ENCODE measurements at regions not wholly inside any gene's neighbourhood (a gene's known extent, or its start where the extent isn't known, plus 50 kb on each side); places are given as distances from the start of the nearest gene placed in this dataset.

DNA sequence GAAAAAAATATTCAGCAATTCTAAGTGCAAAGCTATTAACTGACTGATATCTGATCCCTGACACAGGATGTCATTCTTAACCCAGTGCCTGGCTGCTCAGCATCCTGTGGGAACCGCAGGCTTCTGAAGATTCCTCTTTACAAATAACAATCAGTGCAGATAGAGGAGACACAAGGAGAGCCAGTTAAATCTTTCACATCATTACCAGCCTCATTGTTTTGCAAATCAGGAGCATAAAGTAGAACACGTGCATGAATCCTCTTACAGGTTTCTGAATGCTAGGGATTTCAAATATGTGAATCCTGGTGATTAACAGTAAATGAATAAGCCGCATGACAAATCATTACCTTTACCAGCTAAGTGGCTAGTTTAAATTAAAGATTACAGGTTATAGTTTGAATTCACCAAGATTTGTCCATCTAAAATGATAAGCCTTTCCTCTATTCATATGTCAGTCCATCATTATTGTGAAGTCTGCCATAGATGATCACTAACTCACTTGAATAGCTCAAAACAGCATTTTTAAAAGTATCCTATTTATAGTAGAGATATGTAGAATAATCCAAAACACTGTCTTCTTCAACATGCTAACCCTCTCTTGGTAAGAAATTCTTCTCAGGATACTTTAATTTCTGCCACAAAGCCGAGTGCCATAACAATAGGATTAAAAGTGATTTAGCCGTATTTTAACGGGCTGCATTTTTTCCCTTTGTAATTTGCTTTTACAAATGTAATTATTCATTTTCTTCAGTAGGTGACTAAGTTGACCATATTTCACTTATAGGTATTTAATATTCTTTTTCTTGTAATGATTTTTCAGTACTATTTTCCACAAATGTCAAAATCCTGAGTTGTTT is 367.3 kb upstream of the EPHA7 start:
- H3K36me3 Mint-ChIP-seq = no peaks in the 10 kb centered on the region
- H3K9me3 Mint-ChIP-seq = peaks cover 0 to 5% (median 3%) of the 10 kb centered on the region in 8 donors
- no peaks in the 10 kb centered on the region for H3K4me1 ChIP-seq (ENCODE audit: insufficient read depth, low read length)
- no peak overlapping the region for H3K27ac Mint-ChIP-seq
- H3K36me3 ChIP-seq (ENCODE audit: insufficient read depth, low read length) = no peaks in the 10 kb centered on the region
- CTCF ChIA-PET (ENCODE audit: partially characterized antibody) = no interaction called here
- POLR2A ChIA-PET (ENCODE audit: partially characterized antibody) = no interaction called here
- H3K27ac ChIP-seq (ENCODE audit: low read depth, low read length) = no peak overlapping the region
- no peak overlapping the region for H3K4me3 ChIP-seq (ENCODE audit: low read length in 2 of 2)
- intact Hi-C loops (cut with micrococcal nuclease) = no loop called here
- no peak overlapping the region for H3K4me3 Mint-ChIP-seq
- DNase-seq = no peak
- H3K4me1 Mint-ChIP-seq = no peaks in the 10 kb centered on the region
- no peaks in the 10 kb centered on the region for H3K9me3 ChIP-seq (ENCODE audit: control insufficient read depth in 1 of 2, low read length in 2 of 2)
- no peaks in the 10 kb centered on the region for H3K27me3 Mint-ChIP-seq
- H3K27me3 ChIP-seq (ENCODE audit: insufficient read depth, low read length) = no peaks in the 10 kb centered on the region

DNA sequence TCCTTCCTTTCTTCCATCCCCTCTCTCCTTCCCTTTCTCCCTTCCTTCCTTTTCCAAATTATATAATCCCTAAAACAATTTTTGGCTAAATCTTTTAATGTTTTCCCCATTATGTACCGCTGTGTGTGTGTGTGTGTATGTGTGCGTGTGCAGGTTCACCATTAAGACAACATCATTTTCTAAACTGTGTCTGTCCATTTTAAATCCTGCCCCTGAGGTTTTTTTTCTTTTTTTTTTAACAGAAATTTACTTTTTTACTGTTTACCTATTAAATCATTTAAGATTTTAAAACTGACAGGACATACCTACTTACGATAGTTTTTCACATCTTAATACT is 366.3 kb upstream of the EPHA7 start:
- no peaks in the 10 kb centered on the region for H3K36me3 ChIP-seq (ENCODE audit: insufficient read depth, low read length)
- H3K27me3 Mint-ChIP-seq = no peaks in the 10 kb centered on the region
- H3K9me3 ChIP-seq (ENCODE audit: control insufficient read depth in 1 of 2, low read length in 2 of 2) = no peaks in the 10 kb centered on the region
- H3K27ac Mint-ChIP-seq = no peak overlapping the region
- H3K9me3 Mint-ChIP-seq = peaks cover 0 to 6% (median 3%) of the 10 kb centered on the region in 8 donors
- no peaks in the 10 kb centered on the region for H3K27me3 ChIP-seq (ENCODE audit: insufficient read depth, low read length)
- H3K4me3 Mint-ChIP-seq = no peak overlapping the region
- POLR2A ChIA-PET (ENCODE audit: partially characterized antibody) = no interaction called here
- no peak overlapping the region for H3K4me3 ChIP-seq (ENCODE audit: low read length in 2 of 2)
- H3K27ac ChIP-seq (ENCODE audit: low read depth, low read length) = no peak overlapping the region
- intact Hi-C loops (cut with micrococcal nuclease) = no loop called here
- H3K4me1 ChIP-seq (ENCODE audit: insufficient read depth, low read length) = no peaks in the 10 kb centered on the region
- H3K4me1 Mint-ChIP-seq = no peaks in the 10 kb centered on the region
- CTCF ChIA-PET (ENCODE audit: partially characterized antibody) = no interaction called here
- H3K36me3 Mint-ChIP-seq = no peaks in the 10 kb centered on the region
- DNase-seq = no peak

GRCh38 chr6:93784794-93785693 is 365.7 kb upstream of the EPHA7 start:
- intact Hi-C loops (cut with micrococcal nuclease) = no loop called here
- H3K36me3 ChIP-seq (ENCODE audit: insufficient read depth, low read length) = no peaks in the 10 kb centered on the region
- H3K27ac Mint-ChIP-seq = no peak overlapping the region
- no peaks in the 10 kb centered on the region for H3K4me1 ChIP-seq (ENCODE audit: insufficient read depth, low read length)
- no peak for DNase-seq
- H3K36me3 Mint-ChIP-seq = no peaks in the 10 kb centered on the region
- no peak overlapping the region for H3K4me3 ChIP-seq (ENCODE audit: low read length in 2 of 2)
- POLR2A ChIA-PET (ENCODE audit: partially characterized antibody) = no interaction called here
- H3K9me3 ChIP-seq (ENCODE audit: control insufficient read depth in 1 of 2, low read length in 2 of 2) = no peaks in the 10 kb centered on the region
- H3K27me3 Mint-ChIP-seq = no peaks in the 10 kb centered on the region
- H3K9me3 Mint-ChIP-seq = peaks cover 0 to 6% (median 3%) of the 10 kb centered on the region in 8 donors
- no peaks in the 10 kb centered on the region for H3K4me1 Mint-ChIP-seq
- H3K4me3 Mint-ChIP-seq = no peak overlapping the region
- CTCF ChIA-PET (ENCODE audit: partially characterized antibody) = no interaction called here
- no peak overlapping the region for H3K27ac ChIP-seq (ENCODE audit: low read depth, low read length)
- no peaks in the 10 kb centered on the region for H3K27me3 ChIP-seq (ENCODE audit: insufficient read depth, low read length)

GRCh38 chr6:93779086-93779841 is 359.9 kb upstream of the EPHA7 start:
- intact Hi-C loops (cut with micrococcal nuclease) = no loop called here
- H3K27me3 ChIP-seq (ENCODE audit: insufficient read depth, low read length) = no peaks in the 10 kb centered on the region
- H3K9me3 ChIP-seq (ENCODE audit: control insufficient read depth in 1 of 2, low read length in 2 of 2) = no peaks in the 10 kb centered on the region
- DNase-seq = no peak
- H3K9me3 Mint-ChIP-seq = peaks cover 0 to 7% (median 4%) of the 10 kb centered on the region in 8 donors
- H3K27ac ChIP-seq (ENCODE audit: low read depth, low read length) = no peak overlapping the region
- H3K36me3 Mint-ChIP-seq = no peaks in the 10 kb centered on the region
- H3K27me3 Mint-ChIP-seq = no peaks in the 10 kb centered on the region
- H3K4me1 ChIP-seq (ENCODE audit: insufficient read depth, low read length) = no peaks in the 10 kb centered on the region
- H3K4me1 Mint-ChIP-seq = no peaks in the 10 kb centered on the region
- POLR2A ChIA-PET (ENCODE audit: partially characterized antibody) = no interaction called here
- no peak overlapping the region for H3K4me3 Mint-ChIP-seq
- CTCF ChIA-PET (ENCODE audit: partially characterized antibody) = no interaction called here
- no peak overlapping the region for H3K27ac Mint-ChIP-seq
- H3K4me3 ChIP-seq (ENCODE audit: low read length in 2 of 2) = no peak overlapping the region
- H3K36me3 ChIP-seq (ENCODE audit: insufficient read depth, low read length) = no peaks in the 10 kb centered on the region

DNA sequence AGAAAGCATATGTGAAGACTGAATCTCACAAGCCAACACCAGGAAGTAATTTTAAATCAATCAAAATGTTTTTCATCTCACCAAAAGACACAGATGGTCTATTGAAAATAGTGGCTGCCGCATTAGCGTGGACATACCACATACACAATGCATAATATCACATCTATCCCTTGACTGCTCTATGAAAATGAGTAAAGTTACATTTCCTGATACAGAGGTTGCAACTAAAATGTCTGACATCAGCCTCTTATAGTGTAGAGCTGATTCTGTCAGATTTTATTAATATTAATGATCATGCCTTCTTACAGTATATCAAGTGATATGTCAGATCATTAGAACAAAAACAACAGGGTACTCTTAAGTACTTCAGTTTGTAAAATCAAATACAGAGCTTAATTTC is 339.8 kb upstream of the EPHA7 start:
- no peaks in the 10 kb centered on the region for H3K27me3 ChIP-seq (ENCODE audit: insufficient read depth, low read length)
- H3K9me3 ChIP-seq (ENCODE audit: control insufficient read depth in 1 of 2, low read length in 2 of 2) = no peaks in the 10 kb centered on the region
- H3K36me3 ChIP-seq (ENCODE audit: insufficient read depth, low read length) = no peaks in the 10 kb centered on the region
- no peak overlapping the region for H3K27ac ChIP-seq (ENCODE audit: low read depth, low read length)
- H3K4me1 ChIP-seq (ENCODE audit: insufficient read depth, low read length) = no peaks in the 10 kb centered on the region
- ChIA-PET POLR2A (ENCODE audit: partially characterized antibody) (no interaction called here), CTCF (ENCODE audit: partially characterized antibody) (no interaction called here)
- Mint-ChIP-seq H3K27me3 (no peaks in the 10 kb centered on the region), H3K9me3 (peaks cover 0 to 6% (median 3%) of the 10 kb centered on the region in 8 donors), H3K4me1 (no peaks in the 10 kb centered on the region), H3K4me3 (no peak overlapping the region), H3K27ac (no peak overlapping the region), H3K36me3 (no peaks in the 10 kb centered on the region)
- DNase-seq = no peak
- no peak overlapping the region for H3K4me3 ChIP-seq (ENCODE audit: low read length in 2 of 2)
- intact Hi-C loops (cut with micrococcal nuclease) = no loop called here

DNA sequence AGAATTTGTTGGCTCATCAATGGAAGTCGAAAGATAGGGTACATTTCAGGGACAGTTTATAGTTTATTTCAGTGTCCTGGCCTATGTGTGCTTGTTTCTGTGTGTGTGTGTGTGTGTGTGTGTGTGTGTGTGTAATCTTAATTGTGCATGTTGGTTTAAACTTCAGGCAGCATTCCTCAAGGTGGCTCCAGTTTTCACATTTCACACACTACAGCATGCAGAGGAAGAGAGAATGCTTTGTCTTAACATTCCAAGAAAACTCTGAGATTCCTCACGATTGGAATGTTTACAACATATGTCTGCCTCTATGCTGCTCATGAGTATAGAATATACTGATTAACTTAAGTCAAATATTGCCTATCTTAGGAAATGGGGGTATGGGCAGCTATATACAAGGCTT is 332.6 kb upstream of the EPHA7 start:
- ChIA-PET CTCF (ENCODE audit: partially characterized antibody) (no interaction called here), POLR2A (ENCODE audit: partially characterized antibody) (no interaction called here)
- no peak overlapping the region for H3K4me3 Mint-ChIP-seq
- no peaks in the 10 kb centered on the region for H3K4me1 Mint-ChIP-seq
- H3K9me3 Mint-ChIP-seq = peaks cover 0 to 15% (median 6%) of the 10 kb centered on the region in 8 donors
- H3K36me3 ChIP-seq (ENCODE audit: insufficient read depth, low read length) = no peaks in the 10 kb centered on the region
- H3K27me3 Mint-ChIP-seq = no peaks in the 10 kb centered on the region
- H3K27ac ChIP-seq (ENCODE audit: low read depth, low read length) = no peak overlapping the region
- no peaks in the 10 kb centered on the region for H3K36me3 Mint-ChIP-seq
- no peaks in the 10 kb centered on the region for H3K9me3 ChIP-seq (ENCODE audit: control insufficient read depth in 1 of 2, low read length in 2 of 2)
- H3K4me3 ChIP-seq (ENCODE audit: low read length in 2 of 2) = no peak overlapping the region
- no peak overlapping the region for H3K27ac Mint-ChIP-seq
- no peaks in the 10 kb centered on the region for H3K4me1 ChIP-seq (ENCODE audit: insufficient read depth, low read length)
- no peaks in the 10 kb centered on the region for H3K27me3 ChIP-seq (ENCODE audit: insufficient read depth, low read length)
- intact Hi-C loops (cut with micrococcal nuclease) = no loop called here
- DNase-seq = no peak

DNA sequence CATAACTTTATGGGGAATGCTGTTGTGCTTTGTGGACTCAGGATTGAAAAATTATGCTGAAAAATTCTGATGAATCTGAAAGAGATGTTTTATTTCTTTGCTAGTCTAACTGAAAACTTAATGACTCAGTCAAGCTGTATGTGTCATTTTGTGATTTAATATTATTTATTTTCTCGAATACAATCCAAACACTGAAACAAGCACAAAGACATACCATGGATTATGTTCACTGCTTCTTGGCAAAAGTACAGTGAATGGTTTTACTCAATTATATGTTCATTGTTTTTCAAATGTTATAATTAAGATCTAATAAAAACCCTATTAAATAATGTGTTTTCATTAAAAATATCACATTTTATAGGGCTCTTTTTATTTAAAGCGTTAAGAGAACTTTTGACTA is 330.6 kb upstream of the EPHA7 start:
- ChIA-PET CTCF (ENCODE audit: partially characterized antibody) (no interaction called here), POLR2A (ENCODE audit: partially characterized antibody) (no interaction called here)
- intact Hi-C loops (cut with micrococcal nuclease) = no loop called here
- H3K36me3 Mint-ChIP-seq = no peaks in the 10 kb centered on the region
- H3K9me3 Mint-ChIP-seq = peaks cover 0 to 19% (median 6%) of the 10 kb centered on the region in 8 donors
- Histone ChIP-seq H3K27me3 (ENCODE audit: insufficient read depth, low read length) (no peaks in the 10 kb centered on the region), H3K4me3 (ENCODE audit: low read length in 2 of 2) (no peak overlapping the region), H3K9me3 (ENCODE audit: control insufficient read depth in 1 of 2, low read length in 2 of 2) (peaks cover 0 to 4% of the 10 kb centered on the region in 2 donors), H3K27ac (ENCODE audit: low read depth, low read length) (no peak overlapping the region), H3K4me1 (ENCODE audit: insufficient read depth, low read length) (no peaks in the 10 kb centered on the region), H3K36me3 (ENCODE audit: insufficient read depth, low read length) (no peaks in the 10 kb centered on the region)
- H3K27me3 Mint-ChIP-seq = no peaks in the 10 kb centered on the region
- no peaks in the 10 kb centered on the region for H3K4me1 Mint-ChIP-seq
- no peak overlapping the region for H3K4me3 Mint-ChIP-seq
- no peak overlapping the region for H3K27ac Mint-ChIP-seq
- DNase-seq = no peak

All from CD4-positive, alpha-beta memory T cell (primary cell).